ENCODE measurements at regions not wholly inside any gene's neighbourhood (a gene's known extent, or its start where the extent isn't known, plus 50 kb on each side); places are given as distances from the start of the nearest gene placed in this dataset.

DNA sequence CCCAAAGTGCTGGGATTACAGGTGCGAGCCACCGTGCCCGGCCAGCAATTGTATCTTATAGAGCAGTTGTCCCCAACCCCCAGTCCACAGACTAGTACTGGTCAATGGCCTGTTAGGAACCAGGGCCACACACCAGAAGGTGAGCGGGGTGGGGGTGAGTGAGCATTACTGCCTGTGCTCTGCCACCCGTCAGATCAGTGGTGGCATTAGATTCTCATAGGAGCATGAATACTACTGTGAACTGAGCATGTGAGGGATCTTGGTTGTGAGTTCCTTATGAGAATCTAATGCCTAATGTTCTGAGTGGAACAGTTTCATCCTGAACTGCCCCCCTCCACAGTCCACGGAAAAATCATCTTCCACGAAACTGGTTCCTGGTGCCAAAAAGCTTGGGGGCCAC is 328.0 kb upstream of the BOD1L1 start:
- H3K9me3 ChIP-seq (ENCODE audit: control insufficient read depth, insufficient read depth, low read depth, low read length) = no peaks in the 10 kb centered on the region
- no peak for TF ChIP-seq ZNF571 (tag by site-specific recombination; IDR thresholded peaks at IDR 0.05)
- TF ChIP-seq ZNF155 (tag by site-specific recombination; IDR thresholded peaks at IDR 0.05) = no peak
- TF ChIP-seq, protein P1, sequence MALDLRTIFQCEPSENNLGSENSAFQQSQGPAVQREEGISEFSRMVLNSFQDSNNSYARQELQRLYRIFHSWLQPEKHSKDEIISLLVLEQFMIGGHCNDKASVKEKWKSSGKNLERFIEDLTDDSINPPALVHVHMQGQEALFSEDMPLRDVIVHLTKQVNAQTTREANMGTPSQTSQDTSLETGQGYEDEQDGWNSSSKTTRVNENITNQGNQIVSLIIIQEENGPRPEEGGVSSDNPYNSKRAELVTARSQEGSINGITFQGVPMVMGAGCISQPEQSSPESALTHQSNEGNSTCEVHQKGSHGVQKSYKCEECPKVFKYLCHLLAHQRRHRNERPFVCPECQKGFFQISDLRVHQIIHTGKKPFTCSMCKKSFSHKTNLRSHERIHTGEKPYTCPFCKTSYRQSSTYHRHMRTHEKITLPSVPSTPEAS (tag by site-specific recombination; IDR thresholded peaks at IDR 0.05) = no peak
- TF ChIP-seq YY2 (tag by site-specific recombination; IDR thresholded peaks at IDR 0.05) = no peak
- TF ChIP-seq ZSCAN23 (tag by site-specific recombination; IDR thresholded peaks at IDR 0.05) = no peak
- no peak for TF ChIP-seq ZBTB17 (tag by site-specific recombination; IDR thresholded peaks at IDR 0.05)
- no peak for TF ChIP-seq ZNF274 (IDR thresholded peaks at IDR 0.05; ENCODE audit: low read length)
- TF ChIP-seq ZNF274 (tag by site-specific recombination; IDR thresholded peaks at IDR 0.05; ENCODE audit: borderline replicate concordance) = no peak
- no peak for TF ChIP-seq SCRT1 (tag by site-specific recombination; IDR thresholded peaks at IDR 0.05; ENCODE audit: borderline replicate concordance)
- TF ChIP-seq ZNF16 (tag by site-specific recombination; IDR thresholded peaks at IDR 0.05; ENCODE audit: low read depth) = no peak
- no peaks in the 10 kb centered on the region for H3K4me1 ChIP-seq (ENCODE audit: control insufficient read depth, insufficient read depth, low read length)
- ChIA-PET CTCF (interaction anchor here (0.7 kb wide), 1 partner anchor 411 kb away, joined by 4 read pairs; the partner anchor contains the start of gene NKX3-2), POLR2A (no interaction called here)
- no peak overlapping the region for H3K27ac ChIP-seq (ENCODE audit: extremely low read depth, low read depth, low read length)
- H3K36me3 ChIP-seq (ENCODE audit: control insufficient read depth in 2 of 2, insufficient read depth in 1 of 2, low read length in 2 of 2) = no peaks in the 10 kb centered on the region
- H3K4me3 ChIP-seq (ENCODE audit: low read depth, low read length) = no peak overlapping the region

DNA sequence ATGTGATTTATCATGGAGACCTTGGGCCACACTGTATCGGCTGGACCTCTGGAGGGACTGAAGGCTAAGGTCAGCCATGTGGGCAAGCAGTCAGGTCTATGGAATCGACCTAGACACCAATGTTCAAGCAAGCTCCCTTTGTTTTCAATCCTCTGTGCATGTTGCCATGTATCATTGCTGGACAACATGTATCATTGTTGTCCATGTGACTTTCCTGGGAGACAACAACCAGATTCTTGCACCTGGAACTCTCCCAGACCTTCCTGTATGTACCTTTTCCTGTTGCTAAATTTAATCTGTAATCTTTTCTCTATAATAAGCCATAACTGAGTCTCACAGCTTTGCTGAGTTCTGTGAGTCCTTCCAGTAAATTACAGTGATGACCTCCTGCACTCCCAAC is 329.4 kb upstream of the BOD1L1 start:
- Histone ChIP-seq H3K9me3 (ENCODE audit: control insufficient read depth, insufficient read depth, low read depth, low read length) (no peaks in the 10 kb centered on the region), H3K27ac (ENCODE audit: extremely low read depth, low read depth, low read length) (no peak overlapping the region), H3K4me3 (ENCODE audit: low read depth, low read length) (no peak overlapping the region), H3K36me3 (ENCODE audit: control insufficient read depth in 2 of 2, insufficient read depth in 1 of 2, low read length in 2 of 2) (no peaks in the 10 kb centered on the region), H3K4me1 (ENCODE audit: control insufficient read depth, insufficient read depth, low read length) (no peaks in the 10 kb centered on the region)
- POLR2A ChIA-PET = no interaction called here
- TF ChIP-seq ZNF146 (tag by site-specific recombination; IDR thresholded peaks at IDR 0.05) (no peak), KLF1 (tag by site-specific recombination; IDR thresholded peaks at IDR 0.05) (no peak), HOXA7 (CRISPR knock-in tag; IDR thresholded peaks at IDR 0.05; ENCODE audit: borderline replicate concordance) (no peak), ZNF23 (tag by site-specific recombination; IDR thresholded peaks at IDR 0.05; ENCODE audit: borderline replicate concordance) (no peak), ZNF266 (tag by site-specific recombination; IDR thresholded peaks at IDR 0.05; ENCODE audit: low read depth) (no peak), ZNF629 (tag by site-specific recombination; IDR thresholded peaks at IDR 0.05) (no peak), ZNF114 (tag by site-specific recombination; IDR thresholded peaks at IDR 0.05) (no peak), ZNF664 (tag by site-specific recombination; IDR thresholded peaks at IDR 0.05) (no peak), PRDM1 (tag by site-specific recombination; IDR thresholded peaks at IDR 0.05) (no peak), GLI4 (tag by site-specific recombination; IDR thresholded peaks at IDR 0.05) (no peak), ZFP37 (tag by site-specific recombination; IDR thresholded peaks at IDR 0.05) (no peak), ZNF140 (tag by site-specific recombination; IDR thresholded peaks at IDR 0.05) (no peak), ZBTB48 (tag by site-specific recombination; IDR thresholded peaks at IDR 0.05) (no peak), GLIS2 (tag by site-specific recombination; IDR thresholded peaks at IDR 0.05) (no peak), ZNF132 (tag by site-specific recombination; IDR thresholded peaks at IDR 0.05; ENCODE audit: borderline replicate concordance) (no peak)
- CTCF ChIA-PET = interaction anchor here (0.6 kb wide), 1 partner anchor 154 kb away, joined by 3 read pairs; no protein-coding TSS in a partner anchor

DNA sequence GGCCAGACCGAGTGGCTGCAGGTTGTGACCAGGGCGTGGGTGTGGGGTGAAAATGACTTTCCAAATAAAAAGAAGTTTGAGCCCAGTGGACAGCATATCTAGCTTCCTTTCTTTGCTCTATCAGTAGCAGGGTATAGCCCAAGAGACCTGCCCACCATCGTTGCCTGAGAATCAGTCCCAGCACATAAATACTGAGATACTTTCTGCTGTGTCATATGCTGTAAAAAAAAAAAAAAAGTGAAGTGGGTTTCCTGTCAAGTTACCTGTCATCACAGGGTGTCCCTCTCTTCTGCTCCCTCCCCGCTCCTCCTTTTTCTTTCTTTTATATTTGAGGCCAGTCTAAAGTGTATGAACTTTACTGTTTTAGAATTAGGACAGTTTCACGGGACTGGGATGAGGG is 330.3 kb upstream of the BOD1L1 start:
- Histone ChIP-seq H3K4me1 (ENCODE audit: control insufficient read depth, insufficient read depth, low read length) (no peaks in the 10 kb centered on the region), H3K27ac (ENCODE audit: extremely low read depth, low read depth, low read length) (no peak overlapping the region), H3K4me3 (ENCODE audit: low read depth, low read length) (no peak overlapping the region), H3K9me3 (ENCODE audit: control insufficient read depth, insufficient read depth, low read depth, low read length) (no peaks in the 10 kb centered on the region), H3K36me3 (ENCODE audit: control insufficient read depth in 2 of 2, insufficient read depth in 1 of 2, low read length in 2 of 2) (no peaks in the 10 kb centered on the region)
- ChIA-PET CTCF (no interaction called here), POLR2A (no interaction called here)
- TF ChIP-seq, protein P2, sequence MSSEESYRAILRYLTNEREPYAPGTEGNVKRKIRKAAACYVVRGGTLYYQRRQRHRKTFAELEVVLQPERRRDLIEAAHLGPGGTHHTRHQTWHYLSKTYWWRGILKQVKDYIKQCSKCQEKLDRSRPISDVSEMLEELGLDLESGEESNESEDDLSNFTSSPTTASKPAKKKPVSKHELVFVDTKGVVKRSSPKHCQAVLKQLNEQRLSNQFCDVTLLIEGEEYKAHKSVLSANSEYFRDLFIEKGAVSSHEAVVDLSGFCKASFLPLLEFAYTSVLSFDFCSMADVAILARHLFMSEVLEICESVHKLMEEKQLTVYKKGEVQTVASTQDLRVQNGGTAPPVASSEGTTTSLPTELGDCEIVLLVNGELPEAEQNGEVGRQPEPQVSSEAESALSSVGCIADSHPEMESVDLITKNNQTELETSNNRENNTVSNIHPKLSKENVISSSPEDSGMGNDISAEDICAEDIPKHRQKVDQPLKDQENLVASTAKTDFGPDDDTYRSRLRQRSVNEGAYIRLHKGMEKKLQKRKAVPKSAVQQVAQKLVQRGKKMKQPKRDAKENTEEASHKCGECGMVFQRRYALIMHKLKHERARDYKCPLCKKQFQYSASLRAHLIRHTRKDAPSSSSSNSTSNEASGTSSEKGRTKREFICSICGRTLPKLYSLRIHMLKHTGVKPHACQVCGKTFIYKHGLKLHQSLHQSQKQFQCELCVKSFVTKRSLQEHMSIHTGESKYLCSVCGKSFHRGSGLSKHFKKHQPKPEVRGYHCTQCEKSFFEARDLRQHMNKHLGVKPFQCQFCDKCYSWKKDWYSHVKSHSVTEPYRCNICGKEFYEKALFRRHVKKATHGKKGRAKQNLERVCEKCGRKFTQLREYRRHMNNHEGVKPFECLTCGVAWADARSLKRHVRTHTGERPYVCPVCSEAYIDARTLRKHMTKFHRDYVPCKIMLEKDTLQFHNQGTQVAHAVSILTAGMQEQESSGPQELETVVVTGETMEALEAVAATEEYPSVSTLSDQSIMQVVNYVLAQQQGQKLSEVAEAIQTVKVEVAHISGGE (tag by site-specific recombination; conservative IDR thresholded peaks at IDR 0.05; ENCODE audit: low read depth) = no peak
- TF ChIP-seq ZNF426 (tag by site-specific recombination; IDR thresholded peaks at IDR 0.05) = no peak
- no peak for TF ChIP-seq ZNF830 (tag by site-specific recombination; IDR thresholded peaks at IDR 0.05; ENCODE audit: low read depth)
- TF ChIP-seq ZNF747 (tag by site-specific recombination; IDR thresholded peaks at IDR 0.05) = no peak
- no peak for TF ChIP-seq ZXDB (tag by site-specific recombination; IDR thresholded peaks at IDR 0.05)

Measured in HEK293 (cell line).